Activated CD8-positive, alpha-beta T cell treated with anti-CD3 and anti-CD28 coated beads for 36 hours (primary cell): ENCODE measurements at regions not wholly inside any gene's neighbourhood (a gene's known extent, or its start where the extent isn't known, plus 50 kb on each side); places are given as distances from the start of the nearest gene placed in this dataset.

Experiments
- ATAC-seq: fragments of 200-7000 bp; cut with Tn5 transposase; one replicate; pipeline ENCODE4 v1.10.0; 2021; ENCODE audit warnings: mild to moderate bottlenecking, moderate library complexity
- CTCF ChIA-PET: fragments of 350-600 bp; sonication (Branson Sonifier 250); formaldehyde crosslinking; loops from one replicate; lab custom pipeline; 2021; ENCODE audit warnings: antibody characterized with exemption; lab: Charles Lee
- POLR2A ChIA-PET: fragments of 350-600 bp; sonication (Branson Sonifier 250); formaldehyde crosslinking; loops from one replicate; lab custom pipeline; 2021; ENCODE audit warnings: antibody characterized with exemption; lab: Charles Lee
- DNase-seq: peaks from one replicate; pipeline ENCODE4 v3.0.0-alpha.2; 2020
- H3K27ac Mint-ChIP-seq: one replicate; pipeline ENCODE4 v1.8.0; 2021; ENCODE audit warnings: mild to moderate bottlenecking, mixed read lengths
- H3K27me3 Mint-ChIP-seq: one replicate; pipeline ENCODE4 v1.8.0; 2021; ENCODE audit warnings: mixed read lengths
- H3K36me3 Mint-ChIP-seq: one replicate; pipeline ENCODE4 v1.8.0; 2021; ENCODE audit warnings: low read depth, mixed read lengths
- H3K4me1 Mint-ChIP-seq: one replicate; pipeline ENCODE4 v1.8.0; 2021; ENCODE audit warnings: low read depth, mixed read lengths
- H3K4me3 Mint-ChIP-seq: one replicate; pipeline ENCODE4 v1.8.0; 2021; ENCODE audit warnings: mild to moderate bottlenecking, moderate library complexity, mixed read lengths
- H3K9me3 Mint-ChIP-seq: one replicate; pipeline ENCODE4 v1.8.0; 2021; ENCODE audit warnings: mixed read lengths
- intact Hi-C: fragments of 100-400 bp; cut with micrococcal nuclease; formaldehyde crosslinking; loops from one replicate; pipeline ENCODE4 v1.10.0; 2022
- TF ChIP-seq, protein P1 (sequence below): fragments of 200-600 bp; IDR thresholded peaks from one replicate; pipeline ENCODE4 v1.8.0; 2022; ENCODE audit warnings: antibody characterized with exemption, mild to moderate bottlenecking

DNA sequence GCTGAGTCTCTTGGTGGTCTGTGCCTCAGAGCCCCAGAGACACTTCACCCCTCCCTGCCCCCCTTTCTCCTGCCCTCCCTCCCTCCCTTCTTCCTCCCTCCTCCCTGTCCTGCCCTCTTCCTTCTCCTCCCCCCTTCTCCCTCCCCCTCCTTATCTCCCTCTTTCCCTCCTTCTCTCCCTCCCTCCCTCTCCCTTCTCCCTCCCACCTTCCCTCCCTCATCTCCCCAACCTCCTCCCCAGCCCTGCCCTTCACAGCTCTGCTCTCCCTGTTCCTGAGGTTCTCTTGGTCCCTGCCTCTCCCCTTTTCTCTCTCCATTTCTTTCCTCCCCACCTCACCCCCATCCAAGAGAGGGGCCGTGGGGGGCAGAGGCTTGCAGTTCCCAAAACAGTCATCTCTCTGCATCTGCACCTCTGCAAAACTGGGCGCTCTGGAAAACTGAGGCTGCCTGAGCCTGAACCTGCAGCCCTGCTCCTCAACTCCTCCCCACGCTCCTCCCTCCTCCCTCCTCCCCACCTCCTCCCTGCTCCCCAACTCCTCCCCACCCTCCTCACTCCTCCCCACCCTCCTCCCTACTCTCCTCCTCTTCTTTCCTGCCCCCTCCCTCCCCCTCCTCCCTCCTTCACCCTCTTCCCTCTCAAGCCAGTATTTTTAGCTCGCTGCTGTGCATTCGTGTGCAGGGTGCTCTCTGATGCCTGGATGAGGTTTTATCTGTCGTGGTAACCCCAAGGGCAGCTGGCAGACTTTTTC is 219.1 kb downstream of the C9orf50 start:
- Mint-ChIP-seq H3K36me3 (no peaks in the 10 kb centered on the region), H3K4me3 (no peak overlapping the region), H3K9me3 (no peaks in the 10 kb centered on the region), H3K27ac (no peak overlapping the region), H3K4me1 (peaks cover 3% of the 10 kb centered on the region), H3K27me3 (no peaks in the 10 kb centered on the region)
- TF ChIP-seq, protein P1, sequence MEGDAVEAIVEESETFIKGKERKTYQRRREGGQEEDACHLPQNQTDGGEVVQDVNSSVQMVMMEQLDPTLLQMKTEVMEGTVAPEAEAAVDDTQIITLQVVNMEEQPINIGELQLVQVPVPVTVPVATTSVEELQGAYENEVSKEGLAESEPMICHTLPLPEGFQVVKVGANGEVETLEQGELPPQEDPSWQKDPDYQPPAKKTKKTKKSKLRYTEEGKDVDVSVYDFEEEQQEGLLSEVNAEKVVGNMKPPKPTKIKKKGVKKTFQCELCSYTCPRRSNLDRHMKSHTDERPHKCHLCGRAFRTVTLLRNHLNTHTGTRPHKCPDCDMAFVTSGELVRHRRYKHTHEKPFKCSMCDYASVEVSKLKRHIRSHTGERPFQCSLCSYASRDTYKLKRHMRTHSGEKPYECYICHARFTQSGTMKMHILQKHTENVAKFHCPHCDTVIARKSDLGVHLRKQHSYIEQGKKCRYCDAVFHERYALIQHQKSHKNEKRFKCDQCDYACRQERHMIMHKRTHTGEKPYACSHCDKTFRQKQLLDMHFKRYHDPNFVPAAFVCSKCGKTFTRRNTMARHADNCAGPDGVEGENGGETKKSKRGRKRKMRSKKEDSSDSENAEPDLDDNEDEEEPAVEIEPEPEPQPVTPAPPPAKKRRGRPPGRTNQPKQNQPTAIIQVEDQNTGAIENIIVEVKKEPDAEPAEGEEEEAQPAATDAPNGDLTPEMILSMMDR = no peak
- CTCF ChIA-PET = interaction anchor here (0.9 kb wide), 1 partner anchor 262 kb away, joined by 3 read pairs; no protein-coding TSS in a partner anchor
- ATAC-seq = no peak
- intact Hi-C loops = no loop called here
- POLR2A ChIA-PET = no interaction called here
- DNase-seq = no peak

DNA sequence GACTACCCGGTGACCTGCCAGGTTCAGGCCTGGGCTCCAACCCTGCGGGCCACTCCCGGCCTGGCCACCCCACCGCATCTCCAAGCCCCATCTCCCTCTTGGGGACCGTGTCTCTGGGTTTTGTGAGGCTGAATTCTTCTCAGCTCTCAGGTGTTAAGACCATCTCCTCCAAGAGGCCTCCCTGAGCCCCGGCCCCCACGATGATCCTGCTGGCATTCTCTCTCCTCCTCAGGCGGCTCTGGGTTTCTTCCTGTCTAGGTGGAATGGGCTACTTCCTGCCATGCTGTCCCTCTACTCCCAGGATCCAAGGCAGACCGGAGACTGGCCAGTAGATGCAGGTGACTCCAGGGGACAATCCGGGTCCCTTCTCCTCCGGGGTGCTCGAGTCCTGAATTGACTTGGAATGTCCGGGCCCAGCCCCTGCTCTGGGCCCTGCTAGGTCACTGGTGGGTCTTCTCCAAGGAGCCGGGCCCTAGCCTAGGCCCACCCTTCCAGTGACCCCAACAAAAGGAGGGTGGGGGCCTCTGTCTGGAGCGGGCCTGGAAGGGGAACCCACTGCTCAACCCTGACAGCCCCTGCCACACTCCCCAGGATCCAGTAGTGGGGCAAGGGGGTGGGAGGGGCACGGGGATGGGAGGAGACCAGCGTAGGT is 219.8 kb downstream of the C9orf50 start:
- intact Hi-C loops = no loop called here
- CTCF ChIA-PET = no interaction called here
- TF ChIP-seq, protein P1 = no peak
- H3K4me1 Mint-ChIP-seq = peaks cover 3% of the 10 kb centered on the region
- H3K27ac Mint-ChIP-seq = no peak overlapping the region
- H3K9me3 Mint-ChIP-seq = no peaks in the 10 kb centered on the region
- no peaks in the 10 kb centered on the region for H3K27me3 Mint-ChIP-seq
- POLR2A ChIA-PET = no interaction called here
- ATAC-seq (no peak), DNase-seq (no peak)
- H3K4me3 Mint-ChIP-seq = no peak overlapping the region
- no peaks in the 10 kb centered on the region for H3K36me3 Mint-ChIP-seq

DNA sequence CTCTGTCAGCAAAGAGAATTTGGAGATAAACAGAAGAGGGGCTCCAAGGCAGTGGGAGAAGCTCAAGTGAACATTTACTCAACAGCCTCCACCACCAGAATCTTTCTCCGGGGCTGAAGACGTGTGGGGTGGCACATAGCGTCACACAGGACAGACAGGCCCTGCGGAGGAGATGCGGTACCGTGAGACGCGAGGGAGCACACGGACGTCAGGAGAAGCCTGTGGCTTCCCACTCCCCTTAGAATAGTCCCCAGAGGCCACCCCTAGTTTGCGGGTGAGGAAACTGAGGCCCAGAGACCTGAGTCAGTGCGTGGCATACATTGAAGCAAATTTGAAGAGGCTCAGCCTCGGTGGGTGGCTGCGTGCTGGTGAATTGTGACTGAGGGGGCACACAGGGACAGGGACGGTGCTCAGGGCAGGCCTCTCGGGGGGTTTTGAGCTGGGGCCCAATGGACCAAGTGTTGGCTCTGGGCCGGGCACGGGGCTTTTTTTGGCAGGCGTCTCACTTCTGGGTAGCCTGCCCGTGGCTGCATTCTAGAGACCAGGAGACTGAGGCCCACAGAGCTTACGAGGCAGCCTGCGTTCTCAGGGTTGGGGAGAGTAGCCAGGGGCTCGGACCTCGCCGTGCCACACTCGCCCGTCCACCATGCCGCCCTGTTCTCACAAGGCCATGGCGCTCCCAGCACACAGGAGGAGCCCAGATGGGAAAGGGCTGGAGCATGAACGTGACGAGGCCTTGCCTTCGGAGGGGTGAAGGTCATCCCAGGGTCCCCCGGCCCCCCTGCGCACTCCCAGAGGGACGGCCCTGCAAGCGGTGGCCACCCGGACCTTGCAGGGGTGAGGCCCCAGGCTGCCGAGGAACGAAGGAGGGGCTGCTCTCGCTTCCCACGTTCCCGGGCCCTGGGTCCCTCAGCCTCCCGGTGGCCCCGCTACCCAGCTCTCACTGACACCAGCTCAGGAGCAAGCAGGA is 220.6 kb downstream of the C9orf50 start:
- ATAC-seq = no peak
- no peak for DNase-seq
- TF ChIP-seq, protein P1 = no peak
- Mint-ChIP-seq H3K27me3 (no peaks in the 10 kb centered on the region), H3K9me3 (no peaks in the 10 kb centered on the region), H3K4me3 (no peak overlapping the region), H3K27ac (no peak overlapping the region), H3K36me3 (no peaks in the 10 kb centered on the region), H3K4me1 (peaks cover 3% of the 10 kb centered on the region)
- intact Hi-C loops = no loop called here
- ChIA-PET CTCF (interaction anchor here (0.8 kb wide), 1 partner anchor 270 kb away, joined by 3 read pairs; no protein-coding TSS in a partner anchor), POLR2A (no interaction called here)

DNA sequence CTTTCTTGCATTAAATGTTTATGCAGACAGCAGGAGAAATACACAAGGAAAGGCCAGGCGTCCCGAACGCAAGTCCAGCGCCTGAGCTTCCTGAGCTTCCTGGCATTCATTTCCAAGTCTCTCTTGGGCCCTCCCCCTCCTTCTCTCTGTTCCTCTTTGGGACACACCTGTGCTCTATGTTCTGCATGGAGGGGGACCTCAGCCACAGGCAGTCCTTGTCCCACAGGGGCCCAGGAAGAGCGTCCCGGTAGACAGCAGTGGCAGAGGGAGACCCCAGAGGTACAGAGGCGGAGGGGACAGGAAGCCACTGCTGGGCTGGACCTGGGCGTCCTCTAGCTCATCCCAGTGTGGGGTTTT is 221.3 kb downstream of the C9orf50 start:
- H3K27me3 Mint-ChIP-seq = no peaks in the 10 kb centered on the region
- peaks cover 3% of the 10 kb centered on the region for H3K4me1 Mint-ChIP-seq
- ChIA-PET CTCF (interaction anchor here (0.8 kb wide), 1 partner anchor 269 kb away, joined by 3 read pairs; no protein-coding TSS in a partner anchor), POLR2A (no interaction called here)
- H3K36me3 Mint-ChIP-seq = no peaks in the 10 kb centered on the region
- no peak for DNase-seq
- TF ChIP-seq, protein P1 = no peak
- H3K9me3 Mint-ChIP-seq = no peaks in the 10 kb centered on the region
- H3K4me3 Mint-ChIP-seq = no peak overlapping the region
- intact Hi-C loops = no loop called here
- H3K27ac Mint-ChIP-seq = no peak overlapping the region
- no peak for ATAC-seq
